HepG2 (cell line): ENCODE measurements at regions not wholly inside any gene's neighbourhood (a gene's known extent, or its start where the extent isn't known, plus 50 kb on each side); places are given as distances from the start of the nearest gene placed in this dataset.

ENCODE experiments used
- ATAC-seq: fragments of 200-7000 bp; cut with Tn5 transposase; 3 replicates; pipeline ENCODE4 v1.9.1; 2020; ENCODE audit warnings: mild to moderate bottlenecking, moderate library complexity
- BruUV-seq: library from RNA; stranded (reverse); fragments of 400-500 nt; replicated peaks from 2 replicates; lab custom pipeline; 2021; lab: Mats Ljungman, UMichigan
- CTCF ChIA-PET: fragments of 300-600 bp; formaldehyde crosslinking; extraction: SDS; loops from one replicate; lab custom pipeline; 2021; ENCODE audit warnings: low total read pairs, inconsistent platforms, low intra/inter-chr PET ratio; lab: Yijun Ruan, JAX
- POLR2A ChIA-PET: fragments of 350-600 bp; sonication (Branson Sonifier 250); formaldehyde crosslinking; loops from one replicate; lab custom pipeline; 2020; ENCODE audit warnings: antibody characterized with exemption, inconsistent platforms; lab: Yijun Ruan, JAX
- DNase-seq: peaks from one replicate; pipeline ENCODE4 v3.0.0-alpha.2; 2015; ENCODE audit warnings: low spot score
- FAIRE-seq: peaks from 3 replicates; lab custom pipeline; 2011; peaks lifted over from hg19 to GRCh38; lab: Jason Lieb, UNC
- H2AFZ ChIP-seq: one replicate; pipeline ENCODE4 v1.6.1; 2011; ENCODE audit warnings: low read length, inconsistent platforms
- H3K27ac ChIP-seq: fragments of 300-600 bp; 3 replicates; pipeline ENCODE4 v1.8.0; 2011; ENCODE audit warnings: mixed run types, mild to moderate bottlenecking, mixed read lengths, low read length, inconsistent platforms; ENCODE audit not compliant: insufficient read depth; ENCODE audit errors: extremely low read length
- H3K27me3 ChIP-seq, 2 experiments: fragments of 200-600 bp in 1 of 2; 2 replicates in 1 of 2; 3 replicates in 1 of 2; pipeline versions ENCODE4 v1.6.0 to v1.8.0; 2011; ENCODE audit warnings: low read length in 2 of 2, mild to moderate bottlenecking in 2 of 2, moderate library complexity in 2 of 2, inconsistent platforms in 1 of 2; ENCODE audit not compliant: insufficient read depth in 2 of 2, control insufficient read depth in 1 of 2
- H3K36me3 ChIP-seq, 2 experiments: fragments of 200-600 bp in 1 of 2; replicated peaks in 1 of 2; 2 replicates in 1 of 2; 3 replicates in 1 of 2; pipeline versions ENCODE4 v1.5.1 to v1.8.0; 2011; ENCODE audit warnings: low read length in 2 of 2, inconsistent platforms in 1 of 2; ENCODE audit not compliant: insufficient read depth in 2 of 2, control insufficient read depth in 1 of 2
- H3K4me1 ChIP-seq: 2 replicates; pipeline ENCODE4 v1.5.1; 2012; ENCODE audit warnings: low read length, inconsistent platforms; ENCODE audit not compliant: insufficient read depth
- H3K4me2 ChIP-seq: 2 replicates; pipeline ENCODE4 v1.6.0; 2011; ENCODE audit warnings: low read depth, low read length, inconsistent platforms
- H3K4me3 ChIP-seq, 3 experiments: fragments of 200-600 bp in 1 of 3; sonication (generic), shearing (Covaris generic) in 1 of 3; replicated peaks in 1 of 3; 2 replicates each; pipeline ENCODE4 v1.5.1; 2011 to 2016; ENCODE audit warnings: low read length in 3 of 3, inconsistent platforms in 2 of 3, low read depth in 2 of 3, mild to moderate bottlenecking in 2 of 3, control low read depth in 1 of 3, mixed read lengths in 1 of 3; ENCODE audit not compliant: insufficient read depth in 1 of 3
- H3K79me2 ChIP-seq: one replicate; pipeline ENCODE4 v1.6.1; 2011; ENCODE audit warnings: low read length, inconsistent platforms; ENCODE audit not compliant: insufficient read depth
- H3K9ac ChIP-seq: 2 replicates; pipeline ENCODE4 v1.6.0; 2011; ENCODE audit warnings: mild to moderate bottlenecking, low read depth, low read length, inconsistent platforms; ENCODE audit not compliant: insufficient read depth
- H3K9me3 ChIP-seq: 2 replicates; pipeline ENCODE4 v1.5.1; 2012; ENCODE audit warnings: mild to moderate bottlenecking, low read length
- H4K20me1 ChIP-seq: 2 replicates; pipeline ENCODE4 v1.6.0; 2011; ENCODE audit warnings: inconsistent platforms, mild to moderate bottlenecking, low read length, moderate library complexity; ENCODE audit not compliant: insufficient read depth
- AGO1 ChIP-seq: fragments of 200-400 bp; formaldehyde crosslinking; IDR thresholded peaks from 2 replicates; pipeline ENCODE4 v1.6.1; 2017; ENCODE audit warnings: mild to moderate bottlenecking, low read depth, low read length, moderate library complexity; ENCODE audit not compliant: poor library complexity, severe bottlenecking
- DRAP1 ChIP-seq: IDR thresholded peaks from 2 replicates; pipeline ENCODE4 v1.6.1; 2016; ENCODE audit warnings: missing genetic modification reagents, missing compliant biosample characterization
- GABPA ChIP-seq, 2 experiments: IDR thresholded peaks; 2 replicates each; pipeline ENCODE4 v1.6.1; 2011 to 2016; ENCODE audit warnings: low read depth in 2 of 2, low read length in 1 of 2, missing biosample characterization in 1 of 2, missing genetic modification characterization in 1 of 2
- GMEB2 ChIP-seq: IDR thresholded peaks from 2 replicates; pipeline ENCODE4 v1.6.1; 2016; ENCODE audit warnings: missing biosample characterization, missing genetic modification reagents, low read depth
- HNRNPLL ChIP-seq: fragments of 200-400 bp; formaldehyde crosslinking; IDR thresholded peaks from 2 replicates; pipeline ENCODE4 v1.6.1; 2017; ENCODE audit warnings: mild to moderate bottlenecking, low read depth, low read length; ENCODE audit not compliant: poor library complexity, severe bottlenecking
- PHF8 ChIP-seq: sonication (generic); formaldehyde crosslinking; IDR thresholded peaks from 2 replicates; pipeline ENCODE4 v1.5.0; 2020; ENCODE audit warnings: missing genetic modification reagents
- TEAD3 ChIP-seq: optimal IDR thresholded peaks from 2 replicates; pipeline ENCODE3; 2016; ENCODE audit warnings: borderline replicate concordance
- TOPORS ChIP-seq: sonication (generic); formaldehyde crosslinking; IDR thresholded peaks from 2 replicates; pipeline ENCODE4 v1.8.0; 2023; ENCODE audit warnings: mild to moderate bottlenecking, missing genetic modification reagents
- ZBTB8A ChIP-seq: sonication (generic); formaldehyde crosslinking; IDR thresholded peaks from 2 replicates; pipeline ENCODE4 v1.4.0; 2020; ENCODE audit warnings: mild to moderate bottlenecking, low read depth, missing genetic modification reagents, borderline replicate concordance
- ZFP36L2 ChIP-seq: sonication (generic); formaldehyde crosslinking; IDR thresholded peaks from 2 replicates; pipeline ENCODE4 v1.4.0; 2020; ENCODE audit warnings: missing genetic modification reagents
- ZFP82 ChIP-seq: sonication (generic); formaldehyde crosslinking; IDR thresholded peaks from 2 replicates; pipeline ENCODE4 v1.5.1; 2020; ENCODE audit warnings: mild to moderate bottlenecking, missing genetic modification reagents, borderline replicate concordance
- ZNF652 ChIP-seq: IDR thresholded peaks from 2 replicates; pipeline ENCODE4 v1.6.1; 2016; ENCODE audit warnings: low read depth, borderline replicate concordance
- ZNF776 ChIP-seq: sonication (generic); formaldehyde crosslinking; IDR thresholded peaks from 2 replicates; pipeline ENCODE4 v1.4.0; 2020; ENCODE audit warnings: mild to moderate bottlenecking, missing genetic modification reagents
- ZSCAN21 ChIP-seq: sonication (generic); formaldehyde crosslinking; IDR thresholded peaks from 2 replicates; pipeline ENCODE4 v1.8.0; 2022; ENCODE audit warnings: mild to moderate bottlenecking, missing genetic modification reagents, moderate library complexity, borderline replicate concordance
- WGBS: methylation state at CpG from one replicate; pipeline ENCODE4 v1.1.6; 2017; ENCODE audit warnings: low lambda C conversion rate; 5-methylcytosine and 5-hydroxymethylcytosine counted together
- in situ Hi-C: cut with HindIII; loops from 2 replicates; pipeline ENCODE4 v1.10.0; 2017; ENCODE audit warnings: low pct_unique_long_range_greater_than_20kb; ENCODE audit not compliant: extremely low pct_ligation_motif_present
- intact Hi-C: fragments of 100-400 bp; cut with micrococcal nuclease; formaldehyde crosslinking; loops from one replicate; pipeline ENCODE4 v1.10.0; 2022; ENCODE audit not compliant: unreplicated experiment

- Histone ChIP-seq H4K20me1 (no peaks in the 10 kb centered on the region), H3K36me3 (no peaks in the 10 kb centered on the region), H3K9me3 (no peaks in the 10 kb centered on the region), H3K9ac (no peak overlapping the region), H3K27ac (no peak overlapping the region), H3K27me3 (no peaks in the 10 kb centered on the region), H3K4me3 (no peak overlapping the region), H3K4me2 (no peak overlapping the region), H3K79me2 (no peaks in the 10 kb centered on the region), H2AFZ (no peak overlapping the region), H3K4me1 (no peaks in the 10 kb centered on the region)
- ChIA-PET CTCF (no interaction called here), POLR2A (no interaction called here)
- FAIRE-seq (no peak), DNase-seq (no peak), ATAC-seq (no peak)
- intact Hi-C loops (no loop called here), in situ Hi-C loops (no loop called here)
- no TSS peak for BruUV-seq
- TF ChIP-seq ZNF652, result peak; percentile 74; the same call in 1 of the 2 replicates
- no peak for TF ChIP-seq HNRNPLL
- WGBS, result 0% methylated on average over 2 of the region's 2 CpGs
Observed at GRCh38 chr9:106761493-106761892, 101.5 kb upstream of the ZNF462 start.

- no TSS peak for BruUV-seq
- Histone ChIP-seq H3K79me2 (no peaks in the 10 kb centered on the region), H3K4me3 (no peak overlapping the region), H3K4me1 (no peaks in the 10 kb centered on the region), H3K27ac (no peak overlapping the region)
- ChIA-PET CTCF (no interaction called here), POLR2A (no interaction called here)
- ATAC-seq, result no peak
- TF ChIP-seq DRAP1 (no peak), ZFP82 (no peak), TOPORS (CRISPR knock-in tag) (no peak), ZFP36L2 (CRISPR knock-in tag) (no peak), PHF8 (CRISPR knock-in tag) (no peak), AGO1 (no peak), GABPA (IDR thresholded peaks at IDR 0.05; ENCODE audit: low read depth, low read length) (no peak), GABPA (CRISPR knock-in tag; IDR thresholded peaks at IDR 0.05; ENCODE audit: low read depth) (no peak), GMEB2 (no peak), ZBTB8A (no peak), ZSCAN21 (CRISPR knock-in tag) (no peak), TEAD3 (CRISPR knock-in tag) (no peak), ZNF776 (no peak)
- TF ChIP-seq, all 625 proteins: peak for 0
- H3K36me3 ChIP-seq, result no peaks in the 10 kb centered on the region
- no peak overlapping the region for H2AFZ ChIP-seq
- DNase-seq (no peak), FAIRE-seq (no peak)
- in situ Hi-C loops, result no loop called here
- no peak overlapping the region for H3K9ac ChIP-seq
- no peaks in the 10 kb centered on the region for H4K20me1 ChIP-seq
- H3K27me3 ChIP-seq, result no peaks in the 10 kb centered on the region; a peak in 1 of 5 replicates
- intact Hi-C loops, result no loop called here
- no peaks in the 10 kb centered on the region for H3K9me3 ChIP-seq
- H3K4me2 ChIP-seq, result no peak overlapping the region
Observed at GRCh38 chr9:106766616-106767015, 96.3 kb upstream of the ZNF462 start.
